Right lobe of liver (tissue), 6 donors: ENCODE measurements at regions not wholly inside any gene's neighbourhood (a gene's known extent, or its start where the extent isn't known, plus 50 kb on each side); places are given as distances from the start of the nearest gene placed in this dataset.

Source experiments
- ATAC-seq, 4 donors: fragments of 200-7000 bp; cut with Tn5 transposase; one replicate each; pipeline ENCODE4 v1.9.1; 2020; ENCODE audit warnings: mild to moderate bottlenecking in 4 of 4, moderate library complexity in 4 of 4
- DNase-seq, 3 donors: peaks; one replicate each; pipeline ENCODE4 v3.0.0-alpha.2; 2020
- H3K27ac ChIP-seq, 3 donors: fragments of 200-600 bp; one replicate each; pipeline ENCODE4 v1.8.0; 2022
- H3K27me3 ChIP-seq, 2 donors: fragments of 200-600 bp; one replicate each; pipeline ENCODE4 v1.8.0; 2022
- H3K36me3 ChIP-seq, 4 donors: fragments of 200-600 bp; sonication (generic) in 1 of 4; one replicate each; pipeline versions ENCODE4 v1.5.1 to v1.8.0; 2017 to 2022; ENCODE audit warnings: control low read depth in 1 of 4
- H3K4me1 ChIP-seq, 4 donors: fragments of 200-600 bp; sonication (generic) in 1 of 4; one replicate each; pipeline versions ENCODE4 v1.5.1 to v1.8.0; 2017 to 2022; ENCODE audit warnings: control low read depth in 1 of 4
- H3K4me3 ChIP-seq, 3 donors: fragments of 200-600 bp; one replicate each; pipeline ENCODE4 v1.8.0; 2022
- H3K9me3 ChIP-seq, 4 donors: fragments of 200-600 bp; sonication (generic) in 1 of 4; one replicate each; pipeline versions ENCODE4 v1.5.1 to v1.8.0; 2017 to 2022; ENCODE audit warnings: control low read depth in 1 of 4
- CTCF ChIP-seq, 4 donors: fragments of 200-600 bp in 3 of 4; fragments of 450-650 bp in 1 of 4; IDR thresholded peaks; one replicate each; pipeline versions ENCODE4 v1.5.1 to v1.8.0; 2016 to 2022; ENCODE audit warnings: antibody characterized with exemption in 4 of 4, mild to moderate bottlenecking in 2 of 4
- POLR2A ChIP-seq: fragments of 450-650 bp; IDR thresholded peaks from one replicate; pipeline ENCODE4 v1.6.1; 2017; ENCODE audit warnings: antibody characterized with exemption, mild to moderate bottlenecking
- WGBS: methylation state at CpG from one replicate; pipeline ENCODE4 v1.1.6; 2018; ENCODE audit warnings: low coverage, low lambda C conversion rate; ENCODE audit not compliant: insufficient coverage; ENCODE audit errors: missing lambda C conversion rate; 5-methylcytosine and 5-hydroxymethylcytosine counted together
- intact Hi-C, 2 donors: fragments of 100-400 bp; cut with DNase I; formaldehyde crosslinking; loops; one replicate each; pipeline versions ENCODE4 v1.11.2 to v1.14.1; 2022
- donor health status: DM: no; HTN: yes; CAD: no.
- donor health status: DM: no; HTN: no; CAD: no.
- donor health status: DM: no; HTN: no; CAD: no.
- donor health status: DM: no; HTN: yes; CAD: no.
- donor health status: DM: no; HTN: yes; CAD: no.

GRCh38 chr1:38141483-38141882 lies 94.9 kb upstream of the POU3F1 start:
- no peak for TF ChIP-seq POLR2A
- no peak for TF ChIP-seq CTCF (IDR thresholded peaks at IDR 0.05)
- intact Hi-C loops, result loop anchor here in 1 of 2 donors (10.0 kb wide), 1 partner anchor 97 kb away; the partner anchor contains the start of gene POU3F1
- Histone ChIP-seq H3K36me3 (no peaks in the 10 kb centered on the region), H3K9me3 (no peaks in the 10 kb centered on the region), H3K4me1 (no peaks in the 10 kb centered on the region), H3K27me3 (no peaks in the 10 kb centered on the region), H3K4me3 (no peak overlapping the region), H3K27ac (no peak overlapping the region)
- no peak for DNase-seq
- 50% methylated on average over 3 of the region's 3 CpGs for WGBS
- no peak for ATAC-seq

GRCh38 chr1:38139738-38140487 lies 93.3 kb upstream of the POU3F1 start:
- intact Hi-C loops, result loop anchor here in 1 of 2 donors (10.0 kb wide), 1 partner anchor 95 kb away; the partner anchor contains the start of gene POU3F1
- Histone ChIP-seq H3K4me3 (no peak overlapping the region), H3K27ac (no peak overlapping the region), H3K27me3 (no peaks in the 10 kb centered on the region), H3K9me3 (no peaks in the 10 kb centered on the region), H3K36me3 (no peaks in the 10 kb centered on the region), H3K4me1 (no peaks in the 10 kb centered on the region)
- TF ChIP-seq CTCF (IDR thresholded peaks at IDR 0.05) (no peak), POLR2A (no peak)
- 34% methylated on average over 11 of the region's 15 CpGs for whole genome bisulfite sequencing
- ATAC-seq (no peak), DNase-seq (no peak)

GRCh38 chr1:38138498-38139233 lies 92.1 kb upstream of the POU3F1 start:
- intact Hi-C loops, result no loop called here

GRCh38 chr1:38137164-38137563 lies 90.6 kb upstream of the POU3F1 start:
- no peaks in the 10 kb centered on the region for H3K36me3 ChIP-seq
- H3K4me1 ChIP-seq, result no peaks in the 10 kb centered on the region
- 86% methylated on average over 1 of the region's 3 CpGs for WGBS
- H3K4me3 ChIP-seq, result no peak overlapping the region
- DNase-seq, result no peak
- intact Hi-C loops, result no loop called here
- TF ChIP-seq POLR2A, result no peak
- no peak for TF ChIP-seq CTCF (IDR thresholded peaks at IDR 0.05)
- no peaks in the 10 kb centered on the region for H3K27me3 ChIP-seq
- H3K9me3 ChIP-seq, result no peaks in the 10 kb centered on the region
- H3K27ac ChIP-seq, result no peak overlapping the region
- no peak for ATAC-seq

More at GRCh38 chr1:38138498-38139233, 92.1 kb upstream of the POU3F1 start:
- Histone ChIP-seq H3K27ac (no peak overlapping the region), H3K36me3 (no peaks in the 10 kb centered on the region), H3K27me3 (no peaks in the 10 kb centered on the region), H3K4me3 (no peak overlapping the region), H3K4me1 (no peaks in the 10 kb centered on the region), H3K9me3 (no peaks in the 10 kb centered on the region)
- peak; percentile 58 to 97 (median 76) for ATAC-seq
- peak; percentile 62 to 81 (median 67) for DNase-seq
- 63% methylated on average over 1 of the region's 6 CpGs for WGBS
- peak in 2 of 4 donors; percentile 4 to 34 for TF ChIP-seq CTCF (IDR thresholded peaks at IDR 0.05)
- no peak for TF ChIP-seq POLR2A
